Upper lobe of right lung (tissue), 1 donor: ENCODE measurements at regions not wholly inside any gene's neighbourhood (a gene's known extent, or its start where the extent isn't known, plus 50 kb on each side); places are given as distances from the start of the nearest gene placed in this dataset.

Source experiments
- ATAC-seq: fragments of 200-7000 bp; cut with Tn5 transposase; one replicate; pipeline ENCODE4 v1.9.1; 2020; ENCODE audit warnings: mild to moderate bottlenecking, moderate library complexity
- DNase-seq: peaks from one replicate; pipeline ENCODE4 v3.0.0-alpha.2; 2020
- H3K27ac ChIP-seq: fragments of 200-600 bp; one replicate; pipeline ENCODE4 v1.8.0; 2022
- H3K27me3 ChIP-seq: fragments of 200-600 bp; one replicate; pipeline ENCODE4 v1.8.0; 2022; ENCODE audit warnings: mild to moderate bottlenecking
- H3K36me3 ChIP-seq: fragments of 200-600 bp; one replicate; pipeline ENCODE4 v1.8.0; 2022
- H3K4me1 ChIP-seq: fragments of 200-600 bp; one replicate; pipeline ENCODE4 v1.8.0; 2022
- H3K4me3 ChIP-seq: fragments of 200-600 bp; one replicate; pipeline ENCODE4 v1.8.0; 2022; ENCODE audit warnings: mild to moderate bottlenecking
- H3K9me3 ChIP-seq: fragments of 200-600 bp; one replicate; pipeline ENCODE4 v1.8.0; 2022
- intact Hi-C: fragments of 100-400 bp; cut with DNase I; formaldehyde crosslinking; loops from one replicate; pipeline ENCODE4 v1.11.0; 2022
- TF ChIP-seq, protein P1 (sequence below): fragments of 200-600 bp; IDR thresholded peaks from one replicate; pipeline ENCODE4 v1.8.0; 2022; ENCODE audit warnings: antibody characterized with exemption
- donor health status: DM: no; HTN: yes; CAD: no; lungs with severe emphysema.

DNA sequence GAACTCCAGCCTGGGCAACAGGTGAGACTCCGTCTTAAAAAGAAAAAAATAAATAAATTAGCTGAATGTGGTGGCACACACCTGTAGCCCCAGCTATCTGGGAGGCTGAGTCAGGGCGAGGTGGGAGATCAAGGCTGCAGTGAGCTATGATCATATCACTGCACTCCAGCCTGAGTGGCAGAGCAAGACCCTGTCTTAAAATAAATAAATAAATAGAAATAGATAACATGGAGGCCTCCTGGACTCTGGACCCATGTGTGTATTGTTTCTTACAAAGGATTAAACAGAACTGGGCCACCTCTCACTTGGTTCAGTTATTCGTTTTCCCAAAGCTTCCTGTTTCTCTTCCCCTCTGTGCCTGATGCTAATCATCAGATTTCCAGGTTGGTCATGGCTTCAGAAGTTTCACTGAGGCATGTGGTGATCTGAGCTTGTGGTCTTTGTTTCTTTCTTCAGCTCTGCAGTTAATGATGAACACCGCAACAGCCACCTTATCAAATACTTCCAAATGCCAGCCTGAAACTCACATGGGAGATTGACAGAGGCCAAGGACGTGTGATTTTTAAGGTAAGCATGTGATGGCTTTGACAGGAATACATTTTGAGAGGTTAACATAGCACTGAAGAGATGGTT, 83.3 kb upstream of the MAP4K4 start:
- peaks cover 7% of the 10 kb centered on the region for H3K4me1 ChIP-seq
- no peak overlapping the region for H3K4me3 ChIP-seq
- no peak overlapping the region for H3K27ac ChIP-seq
- DNase-seq (no peak), ATAC-seq (no peak)
- TF ChIP-seq, protein P1, sequence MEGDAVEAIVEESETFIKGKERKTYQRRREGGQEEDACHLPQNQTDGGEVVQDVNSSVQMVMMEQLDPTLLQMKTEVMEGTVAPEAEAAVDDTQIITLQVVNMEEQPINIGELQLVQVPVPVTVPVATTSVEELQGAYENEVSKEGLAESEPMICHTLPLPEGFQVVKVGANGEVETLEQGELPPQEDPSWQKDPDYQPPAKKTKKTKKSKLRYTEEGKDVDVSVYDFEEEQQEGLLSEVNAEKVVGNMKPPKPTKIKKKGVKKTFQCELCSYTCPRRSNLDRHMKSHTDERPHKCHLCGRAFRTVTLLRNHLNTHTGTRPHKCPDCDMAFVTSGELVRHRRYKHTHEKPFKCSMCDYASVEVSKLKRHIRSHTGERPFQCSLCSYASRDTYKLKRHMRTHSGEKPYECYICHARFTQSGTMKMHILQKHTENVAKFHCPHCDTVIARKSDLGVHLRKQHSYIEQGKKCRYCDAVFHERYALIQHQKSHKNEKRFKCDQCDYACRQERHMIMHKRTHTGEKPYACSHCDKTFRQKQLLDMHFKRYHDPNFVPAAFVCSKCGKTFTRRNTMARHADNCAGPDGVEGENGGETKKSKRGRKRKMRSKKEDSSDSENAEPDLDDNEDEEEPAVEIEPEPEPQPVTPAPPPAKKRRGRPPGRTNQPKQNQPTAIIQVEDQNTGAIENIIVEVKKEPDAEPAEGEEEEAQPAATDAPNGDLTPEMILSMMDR = no peak
- H3K9me3 ChIP-seq = no peaks in the 10 kb centered on the region
- no peaks in the 10 kb centered on the region for H3K27me3 ChIP-seq
- H3K36me3 ChIP-seq = no peaks in the 10 kb centered on the region
- intact Hi-C loops = no loop called here

DNA sequence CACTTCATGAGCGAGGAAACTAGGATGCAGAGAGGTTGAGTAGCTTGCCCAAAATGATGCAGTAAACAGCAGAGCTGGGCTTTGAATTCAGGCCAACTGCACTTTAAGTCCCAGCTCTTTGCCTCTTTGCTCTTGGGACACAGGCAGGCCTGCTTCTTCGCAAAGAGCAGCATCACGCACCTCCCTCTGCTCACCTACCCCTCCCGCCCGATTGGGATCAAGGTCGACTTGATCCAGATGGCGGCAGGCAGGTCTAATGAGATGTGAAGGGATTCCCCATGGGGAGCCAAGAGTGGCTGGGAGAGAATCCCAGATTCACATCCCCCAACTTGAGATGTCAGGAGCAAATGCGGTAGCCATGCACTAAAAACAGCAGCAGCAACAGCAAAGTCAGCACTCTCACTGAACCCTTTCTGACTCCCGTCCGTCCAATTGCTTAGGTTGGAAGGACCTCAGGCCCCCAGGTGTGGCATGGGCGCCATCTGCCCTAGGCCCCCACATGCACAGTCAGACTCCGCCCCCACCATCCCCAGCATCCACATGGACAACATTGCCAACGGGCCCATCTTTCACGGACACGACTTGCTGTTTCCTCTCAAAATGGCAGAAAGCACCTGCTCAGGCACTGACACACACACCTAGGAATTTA, 84.3 kb upstream of the MAP4K4 start:
- no peak overlapping the region for H3K4me3 ChIP-seq

DNA sequence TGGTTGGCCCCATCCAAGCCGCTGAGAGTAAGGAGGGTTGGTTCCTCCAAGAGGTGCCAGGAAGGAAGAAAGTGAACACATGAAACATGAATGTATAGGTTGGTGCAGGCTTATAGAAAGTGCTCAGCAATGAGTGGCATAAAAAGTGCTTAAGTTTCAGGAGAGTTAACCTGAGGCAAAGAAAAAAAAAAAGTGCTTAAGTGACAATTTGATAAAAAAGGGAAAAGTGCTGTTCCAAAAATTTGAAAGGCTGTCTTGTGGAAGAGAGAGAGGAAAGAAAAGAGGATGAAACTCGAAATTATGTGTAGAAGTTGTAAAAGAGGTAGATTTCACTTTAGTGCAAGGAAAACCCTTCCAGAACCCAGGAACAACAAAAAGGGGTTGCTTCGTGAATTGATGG, 85.5 kb upstream of the MAP4K4 start:
- ATAC-seq (no peak), DNase-seq (no peak)
- Histone ChIP-seq H3K4me3 (no peak overlapping the region), H3K27me3 (no peaks in the 10 kb centered on the region), H3K36me3 (no peaks in the 10 kb centered on the region), H3K4me1 (no peaks in the 10 kb centered on the region), H3K27ac (no peak overlapping the region), H3K9me3 (no peaks in the 10 kb centered on the region)
- intact Hi-C loops = no loop called here
- TF ChIP-seq, protein P1 = no peak

More for the DNA sequence above, 84.3 kb upstream of the MAP4K4 start:
- ATAC-seq = no peak
- intact Hi-C loops = no loop called here
- Histone ChIP-seq H3K27ac (no peak overlapping the region), H3K4me1 (no peaks in the 10 kb centered on the region), H3K9me3 (no peaks in the 10 kb centered on the region), H3K27me3 (no peaks in the 10 kb centered on the region), H3K36me3 (no peaks in the 10 kb centered on the region)
- TF ChIP-seq, protein P1 = no peak
- no peak for DNase-seq

DNA sequence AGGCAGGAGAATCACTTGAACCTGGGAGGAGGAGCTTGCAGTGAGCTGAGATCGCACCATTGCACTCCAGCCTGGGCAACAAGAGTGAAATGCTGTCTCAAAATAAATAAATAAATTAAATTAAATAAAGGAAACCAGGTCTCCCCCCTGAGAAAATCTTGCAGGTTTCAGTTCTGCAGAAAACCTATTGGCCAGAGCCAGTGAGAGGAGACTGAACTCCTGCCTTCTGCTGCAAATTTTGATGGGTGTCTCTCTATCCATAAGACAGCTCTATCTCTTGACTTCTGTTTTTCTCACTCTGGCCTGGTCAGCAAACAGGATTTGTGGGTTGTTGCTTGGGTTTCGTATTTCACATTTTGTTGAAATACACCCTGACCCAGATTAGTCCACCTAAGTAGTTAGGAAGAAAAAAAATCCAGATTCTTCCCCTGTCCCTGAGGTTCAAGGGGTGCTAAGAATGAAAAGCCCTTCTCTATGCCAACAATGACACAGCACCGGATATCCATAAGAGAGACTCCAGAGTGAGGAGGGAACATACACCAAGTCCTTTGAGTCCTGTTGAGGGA, 86.7 kb upstream of the MAP4K4 start:
- Histone ChIP-seq H3K4me3 (no peak overlapping the region), H3K27ac (no peak overlapping the region), H3K36me3 (no peaks in the 10 kb centered on the region), H3K27me3 (no peaks in the 10 kb centered on the region), H3K9me3 (no peaks in the 10 kb centered on the region), H3K4me1 (no peaks in the 10 kb centered on the region)
- TF ChIP-seq, protein P1 = no peak
- DNase-seq (no peak), ATAC-seq (no peak)
- intact Hi-C loops = no loop called here

DNA sequence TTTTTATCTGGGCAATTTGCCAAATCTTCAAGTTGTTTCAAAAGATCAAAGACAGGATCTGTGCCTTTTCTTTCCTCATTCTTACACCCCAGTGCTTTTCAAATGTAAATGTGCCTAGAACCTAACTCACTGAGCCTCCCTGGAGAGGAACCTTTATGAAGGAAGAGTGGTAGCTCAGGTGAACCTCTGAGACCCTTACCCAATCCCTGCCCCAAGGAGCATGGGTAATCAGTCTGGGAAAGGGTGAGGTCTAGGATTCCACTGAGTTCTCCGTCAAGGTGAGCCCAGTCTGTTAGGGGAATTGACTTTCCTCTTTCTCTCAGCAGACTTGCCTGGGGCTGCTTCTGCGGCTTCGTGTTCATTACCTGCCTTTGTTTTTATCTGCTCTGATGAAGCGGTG, 88.1 kb upstream of the MAP4K4 start:
- Histone ChIP-seq H3K4me3 (no peak overlapping the region), H3K27me3 (no peaks in the 10 kb centered on the region), H3K9me3 (no peaks in the 10 kb centered on the region), H3K4me1 (no peaks in the 10 kb centered on the region), H3K36me3 (no peaks in the 10 kb centered on the region), H3K27ac (no peak overlapping the region)
- intact Hi-C loops = no loop called here
- DNase-seq (no peak), ATAC-seq (no peak)
- TF ChIP-seq, protein P1 = no peak
